GM23338 (cell line): ENCODE measurements at regions not wholly inside any gene's neighbourhood (a gene's known extent, or its start where the extent isn't known, plus 50 kb on each side); places are given as distances from the start of the nearest gene placed in this dataset.

Source experiments
- ATAC-seq: fragments of 200-7000 bp; cut with Tn5 transposase; 3 replicates; pipeline ENCODE4 v1.9.1; 2020
- DNase-seq: peaks from one replicate; pipeline ENCODE4 v3.0.0-alpha.2; 2015; ENCODE audit warnings: low spot score
- H2AFZ ChIP-seq: fragments of 200-600 bp; sonication (generic); 2 replicates; pipeline ENCODE4 v1.8.0; 2016; ENCODE audit warnings: antibody characterized with exemption, mild to moderate bottlenecking, moderate library complexity
- H3F3A ChIP-seq: fragments of 200-600 bp; sonication (generic); replicated peaks from 2 replicates; pipeline ENCODE4 v1.8.0; 2017; ENCODE audit warnings: antibody characterized with exemption, mixed run types, low read depth
- H3K27ac ChIP-seq: fragments of 200-600 bp; sonication (generic); 2 replicates; pipeline ENCODE4 v1.6.1; 2016; ENCODE audit warnings: low read depth
- H3K27me3 ChIP-seq: fragments of 200-600 bp; sonication (generic); 2 replicates; pipeline ENCODE4 v1.8.0; 2016; ENCODE audit warnings: mild to moderate bottlenecking, mixed run types, moderate library complexity; ENCODE audit not compliant: insufficient read depth
- H3K36me3 ChIP-seq: fragments of 200-600 bp; sonication (generic); 2 replicates; pipeline ENCODE4 v1.8.0; 2016; ENCODE audit warnings: mild to moderate bottlenecking; ENCODE audit not compliant: insufficient read depth
- H3K4me1 ChIP-seq: fragments of 200-600 bp; sonication (generic); 2 replicates; pipeline ENCODE4 v1.8.0; 2016; ENCODE audit warnings: mild to moderate bottlenecking, moderate library complexity; ENCODE audit not compliant: insufficient read depth
- H3K4me2 ChIP-seq: fragments of 200-600 bp; sonication (generic); 2 replicates; pipeline ENCODE4 v1.7.1; 2017; ENCODE audit warnings: mixed run types
- H3K4me3 ChIP-seq: fragments of 200-600 bp; sonication (generic); 2 replicates; pipeline ENCODE4 v1.6.1; 2016; ENCODE audit warnings: mixed run types
- H3K79me2 ChIP-seq: fragments of 200-600 bp; sonication (generic); replicated peaks from 2 replicates; pipeline ENCODE4 v1.8.0; 2017; ENCODE audit warnings: mild to moderate bottlenecking; ENCODE audit not compliant: insufficient read depth
- H3K9me2 ChIP-seq: fragments of 200-600 bp; sonication (generic); 2 replicates; pipeline ENCODE4 v1.8.0; 2017; ENCODE audit not compliant: insufficient read depth
- H4K20me1 ChIP-seq: fragments of 200-600 bp; sonication (generic); replicated peaks from 2 replicates; pipeline ENCODE4 v1.8.0; 2017; ENCODE audit warnings: mild to moderate bottlenecking; ENCODE audit not compliant: insufficient read depth
- H3K27ac Mint-ChIP-seq: 2 replicates; pipeline ENCODE4 v1.8.0; 2020; ENCODE audit warnings: inconsistent platforms, mild to moderate bottlenecking, moderate library complexity, mixed read lengths
- H3K27me3 Mint-ChIP-seq: 3 replicates; pipeline ENCODE4 v1.8.0; 2022; ENCODE audit warnings: low read depth, mild to moderate bottlenecking, moderate library complexity, mixed read lengths, inconsistent platforms; ENCODE audit not compliant: insufficient read depth, poor library complexity
- H3K36me3 Mint-ChIP-seq: 3 replicates; pipeline ENCODE4 v1.8.0; 2021; ENCODE audit warnings: low read depth, mild to moderate bottlenecking, inconsistent platforms, moderate library complexity, mixed read lengths
- H3K4me1 Mint-ChIP-seq: 3 replicates; pipeline ENCODE4 v1.8.0; 2020; ENCODE audit warnings: mild to moderate bottlenecking, inconsistent platforms, mixed read lengths
- H3K4me3 Mint-ChIP-seq: 3 replicates; pipeline ENCODE4 v1.8.0; 2021; ENCODE audit warnings: moderate library complexity, mild to moderate bottlenecking, inconsistent platforms, mixed read lengths
- H3K9me3 Mint-ChIP-seq: 3 replicates; pipeline ENCODE4 v1.8.0; 2020; ENCODE audit warnings: moderate library complexity, mild to moderate bottlenecking, inconsistent platforms, mixed read lengths
- CREB1 ChIP-seq: fragments of 250-450 bp; sonication (Bioruptor Pico); IDR thresholded peaks from 2 replicates; pipeline ENCODE4 v1.5.0; 2020; ENCODE audit warnings: low read depth, mild to moderate bottlenecking, moderate library complexity
- EZH2 ChIP-seq: fragments of 200-600 bp; sonication (generic); IDR thresholded peaks from one replicate; pipeline ENCODE4 v1.8.0; 2017; ENCODE audit warnings: antibody characterized with exemption, mild to moderate bottlenecking, low read depth; ENCODE audit not compliant: unreplicated experiment
- EZH2phosphoT487 ChIP-seq: fragments of 200-600 bp; sonication (generic); IDR thresholded peaks from one replicate; pipeline ENCODE4 v1.8.1; 2018; ENCODE audit warnings: antibody characterized with exemption; ENCODE audit not compliant: unreplicated experiment
- JUNB ChIP-seq: IDR thresholded peaks from one replicate; pipeline ENCODE4 v1.6.1; 2016; ENCODE audit warnings: antibody characterized with exemption; ENCODE audit not compliant: unreplicated experiment
- NANOG ChIP-seq: IDR thresholded peaks from 2 replicates; pipeline ENCODE4 v1.6.1; 2016; ENCODE audit warnings: antibody characterized with exemption, borderline replicate concordance
- POLR2AphosphoS5 ChIP-seq: IDR thresholded peaks from 2 replicates; pipeline ENCODE4 v1.6.1; 2016; ENCODE audit warnings: antibody characterized with exemption, low read depth
- ZNF331 ChIP-seq: fragments of 250-450 bp; sonication (Bioruptor Pico); IDR thresholded peaks from 2 replicates; pipeline ENCODE4 v1.5.0; 2020; ENCODE audit warnings: low read depth, mild to moderate bottlenecking, moderate library complexity
- TF ChIP-seq, protein P1 (sequence below), 2 experiments: fragments of 200-600 bp in 1 of 2; sonication (generic) in 1 of 2; conservative IDR thresholded peaks; 2 replicates each; pipeline versions ENCODE4 v1.5.1 to v1.6.1; 2016 to 2017; ENCODE audit warnings: antibody characterized with exemption in 2 of 2, low read depth in 2 of 2, mild to moderate bottlenecking in 2 of 2, moderate library complexity in 1 of 2
- TF ChIP-seq, protein P2 (sequence below): IDR thresholded peaks from one replicate; pipeline ENCODE4 v1.6.1; 2018; ENCODE audit warnings: antibody characterized with exemption; ENCODE audit not compliant: unreplicated experiment
- TF ChIP-seq, protein P3 (sequence below): IDR thresholded peaks from 2 replicates; pipeline ENCODE4 v1.6.1; 2016; ENCODE audit warnings: antibody characterized with exemption

DNA sequence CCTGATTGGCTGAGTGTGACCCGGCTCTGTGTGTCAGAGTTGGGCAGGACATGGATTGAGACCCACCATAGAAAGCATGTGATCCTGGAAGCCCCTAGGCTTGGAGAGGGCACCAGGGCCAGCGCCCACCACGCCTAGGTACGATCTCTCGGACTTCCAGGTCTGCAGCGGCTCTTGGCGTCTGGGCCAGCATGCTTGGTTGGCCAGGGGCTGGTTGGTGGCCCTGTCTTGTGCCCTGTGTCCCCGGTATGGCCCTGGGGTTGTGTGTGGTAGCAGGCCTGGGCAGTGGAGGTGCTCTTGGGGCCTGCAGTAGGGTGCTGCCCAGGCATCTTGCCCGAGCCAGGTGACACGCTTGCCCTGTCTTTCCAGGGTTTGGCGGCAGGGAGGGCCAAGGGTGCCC is 210.6 kb downstream of the UBE3A start:
- no peak overlapping the region for H3K27ac ChIP-seq
- no peaks in the 10 kb centered on the region for H3K9me2 ChIP-seq
- ATAC-seq = no peak

More for the DNA sequence above, 210.6 kb downstream of the UBE3A start:
- TF ChIP-seq, protein P1, sequence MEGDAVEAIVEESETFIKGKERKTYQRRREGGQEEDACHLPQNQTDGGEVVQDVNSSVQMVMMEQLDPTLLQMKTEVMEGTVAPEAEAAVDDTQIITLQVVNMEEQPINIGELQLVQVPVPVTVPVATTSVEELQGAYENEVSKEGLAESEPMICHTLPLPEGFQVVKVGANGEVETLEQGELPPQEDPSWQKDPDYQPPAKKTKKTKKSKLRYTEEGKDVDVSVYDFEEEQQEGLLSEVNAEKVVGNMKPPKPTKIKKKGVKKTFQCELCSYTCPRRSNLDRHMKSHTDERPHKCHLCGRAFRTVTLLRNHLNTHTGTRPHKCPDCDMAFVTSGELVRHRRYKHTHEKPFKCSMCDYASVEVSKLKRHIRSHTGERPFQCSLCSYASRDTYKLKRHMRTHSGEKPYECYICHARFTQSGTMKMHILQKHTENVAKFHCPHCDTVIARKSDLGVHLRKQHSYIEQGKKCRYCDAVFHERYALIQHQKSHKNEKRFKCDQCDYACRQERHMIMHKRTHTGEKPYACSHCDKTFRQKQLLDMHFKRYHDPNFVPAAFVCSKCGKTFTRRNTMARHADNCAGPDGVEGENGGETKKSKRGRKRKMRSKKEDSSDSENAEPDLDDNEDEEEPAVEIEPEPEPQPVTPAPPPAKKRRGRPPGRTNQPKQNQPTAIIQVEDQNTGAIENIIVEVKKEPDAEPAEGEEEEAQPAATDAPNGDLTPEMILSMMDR (conservative IDR thresholded peaks at IDR 0.05; ENCODE audit: low read depth in 2 of 2) = no peak
- TF ChIP-seq, protein P2, sequence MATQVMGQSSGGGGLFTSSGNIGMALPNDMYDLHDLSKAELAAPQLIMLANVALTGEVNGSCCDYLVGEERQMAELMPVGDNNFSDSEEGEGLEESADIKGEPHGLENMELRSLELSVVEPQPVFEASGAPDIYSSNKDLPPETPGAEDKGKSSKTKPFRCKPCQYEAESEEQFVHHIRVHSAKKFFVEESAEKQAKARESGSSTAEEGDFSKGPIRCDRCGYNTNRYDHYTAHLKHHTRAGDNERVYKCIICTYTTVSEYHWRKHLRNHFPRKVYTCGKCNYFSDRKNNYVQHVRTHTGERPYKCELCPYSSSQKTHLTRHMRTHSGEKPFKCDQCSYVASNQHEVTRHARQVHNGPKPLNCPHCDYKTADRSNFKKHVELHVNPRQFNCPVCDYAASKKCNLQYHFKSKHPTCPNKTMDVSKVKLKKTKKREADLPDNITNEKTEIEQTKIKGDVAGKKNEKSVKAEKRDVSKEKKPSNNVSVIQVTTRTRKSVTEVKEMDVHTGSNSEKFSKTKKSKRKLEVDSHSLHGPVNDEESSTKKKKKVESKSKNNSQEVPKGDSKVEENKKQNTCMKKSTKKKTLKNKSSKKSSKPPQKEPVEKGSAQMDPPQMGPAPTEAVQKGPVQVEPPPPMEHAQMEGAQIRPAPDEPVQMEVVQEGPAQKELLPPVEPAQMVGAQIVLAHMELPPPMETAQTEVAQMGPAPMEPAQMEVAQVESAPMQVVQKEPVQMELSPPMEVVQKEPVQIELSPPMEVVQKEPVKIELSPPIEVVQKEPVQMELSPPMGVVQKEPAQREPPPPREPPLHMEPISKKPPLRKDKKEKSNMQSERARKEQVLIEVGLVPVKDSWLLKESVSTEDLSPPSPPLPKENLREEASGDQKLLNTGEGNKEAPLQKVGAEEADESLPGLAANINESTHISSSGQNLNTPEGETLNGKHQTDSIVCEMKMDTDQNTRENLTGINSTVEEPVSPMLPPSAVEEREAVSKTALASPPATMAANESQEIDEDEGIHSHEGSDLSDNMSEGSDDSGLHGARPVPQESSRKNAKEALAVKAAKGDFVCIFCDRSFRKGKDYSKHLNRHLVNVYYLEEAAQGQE = no peak
- TF ChIP-seq JUNB = no peak
- TF ChIP-seq POLR2AphosphoS5 = no peak
- TF ChIP-seq, protein P3, sequence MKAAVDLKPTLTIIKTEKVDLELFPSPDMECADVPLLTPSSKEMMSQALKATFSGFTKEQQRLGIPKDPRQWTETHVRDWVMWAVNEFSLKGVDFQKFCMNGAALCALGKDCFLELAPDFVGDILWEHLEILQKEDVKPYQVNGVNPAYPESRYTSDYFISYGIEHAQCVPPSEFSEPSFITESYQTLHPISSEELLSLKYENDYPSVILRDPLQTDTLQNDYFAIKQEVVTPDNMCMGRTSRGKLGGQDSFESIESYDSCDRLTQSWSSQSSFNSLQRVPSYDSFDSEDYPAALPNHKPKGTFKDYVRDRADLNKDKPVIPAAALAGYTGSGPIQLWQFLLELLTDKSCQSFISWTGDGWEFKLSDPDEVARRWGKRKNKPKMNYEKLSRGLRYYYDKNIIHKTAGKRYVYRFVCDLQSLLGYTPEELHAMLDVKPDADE = no peak
- no peak for TF ChIP-seq EZH2
- no peak for TF ChIP-seq ZNF331
- TF ChIP-seq NANOG = no peak
- no peak for TF ChIP-seq CREB1
- TF ChIP-seq EZH2phosphoT487 = no peak
- Histone ChIP-seq H3K4me2 (no peak overlapping the region), H3K36me3 (0 out of 2 replicates have a peak, but pooled peaks cover 3% of the 10 kb centered on the region), H4K20me1 (no peaks in the 10 kb centered on the region), H3K79me2 (no peaks in the 10 kb centered on the region), H2AFZ (no peak overlapping the region), H3F3A (no peaks in the 10 kb centered on the region), H3K4me1 (no peaks in the 10 kb centered on the region), H3K27me3 (no peaks in the 10 kb centered on the region), H3K4me3 (no peak overlapping the region)
- H3K36me3 Mint-ChIP-seq = peaks cover 19% of the 10 kb centered on the region; the same call in 2 of the 3 replicates
- H3K27me3 Mint-ChIP-seq = peaks cover 3% of the 10 kb centered on the region
- H3K9me3 Mint-ChIP-seq = peaks cover 96% of the 10 kb centered on the region
- no peaks in the 10 kb centered on the region for H3K4me1 Mint-ChIP-seq
- DNase-seq = no peak
- no peak overlapping the region for H3K27ac Mint-ChIP-seq
- no peak overlapping the region for H3K4me3 Mint-ChIP-seq
